Prostate gland (tissue), 2 donors: ENCODE measurements at regions not wholly inside any gene's neighbourhood (a gene's known extent, or its start where the extent isn't known, plus 50 kb on each side); places are given as distances from the start of the nearest gene placed in this dataset.
"Not testable (repeated sequence)": the region's sequence is repeated elsewhere in the genome, so short reads cannot be mapped to it uniquely, and the experiment has no call there.

ENCODE experiments used
- DNase-seq: peaks from one replicate; pipeline ENCODE4 v3.0.0-alpha.2; 2019; ENCODE audit warnings: low spot score
- H3K27ac ChIP-seq, 2 donors: fragments of 200-600 bp; sonication (generic); 2 replicates each; pipeline ENCODE4 v1.5.1; 2017 to 2019
- H3K27me3 ChIP-seq: fragments of 200-600 bp; sonication (generic); replicated peaks from 2 replicates; pipeline ENCODE4 v1.5.1; 2019; ENCODE audit not compliant: insufficient read depth
- H3K36me3 ChIP-seq, 2 donors: fragments of 200-600 bp; sonication (generic); 1 replicate in 1 of 2; 2 replicates in 1 of 2; pipeline versions ENCODE4 v1.5.1 to v1.8.1; 2017 to 2019
- H3K4me1 ChIP-seq: fragments of 200-600 bp; sonication (generic); replicated peaks from 2 replicates; pipeline ENCODE4 v1.5.1; 2019
- H3K4me3 ChIP-seq, 2 donors: fragments of 200-600 bp; sonication (generic); 2 replicates each; pipeline ENCODE4 v1.5.1; 2017 to 2019
- H3K9me3 ChIP-seq: fragments of 200-600 bp; sonication (generic); 2 replicates; pipeline ENCODE4 v1.5.1; 2017
- POLR2A ChIP-seq: fragments of 450-650 bp; IDR thresholded peaks from one replicate; pipeline ENCODE4 v1.6.1; 2016; ENCODE audit warnings: antibody characterized with exemption, mild to moderate bottlenecking
- POLR2AphosphoS5 ChIP-seq: sonication (generic); formaldehyde crosslinking; IDR thresholded peaks from one replicate; pipeline ENCODE4 v1.6.1; 2017; ENCODE audit warnings: antibody characterized with exemption
- WGBS: methylation state at CpG from one replicate; pipeline ENCODE4 v1.1.5; 2018; 5-methylcytosine and 5-hydroxymethylcytosine counted together
- intact Hi-C: fragments of 100-400 bp; cut with DNase I; formaldehyde crosslinking; loops from one replicate; pipeline ENCODE4 v1.14.2; 2022
- TF ChIP-seq, protein P1 (sequence below), 4 experiments: fragments of 200-600 bp in 2 of 4; fragments of 450-650 bp in 2 of 4; sonication (generic) in 2 of 4; IDR thresholded peaks; 1 replicate in 3 of 4; 2 replicates in 1 of 4; pipeline ENCODE4 v1.5.1; 2016 to 2019; ENCODE audit warnings: antibody characterized with exemption in 4 of 4, mild to moderate bottlenecking in 2 of 4, moderate library complexity in 2 of 4

DNA sequence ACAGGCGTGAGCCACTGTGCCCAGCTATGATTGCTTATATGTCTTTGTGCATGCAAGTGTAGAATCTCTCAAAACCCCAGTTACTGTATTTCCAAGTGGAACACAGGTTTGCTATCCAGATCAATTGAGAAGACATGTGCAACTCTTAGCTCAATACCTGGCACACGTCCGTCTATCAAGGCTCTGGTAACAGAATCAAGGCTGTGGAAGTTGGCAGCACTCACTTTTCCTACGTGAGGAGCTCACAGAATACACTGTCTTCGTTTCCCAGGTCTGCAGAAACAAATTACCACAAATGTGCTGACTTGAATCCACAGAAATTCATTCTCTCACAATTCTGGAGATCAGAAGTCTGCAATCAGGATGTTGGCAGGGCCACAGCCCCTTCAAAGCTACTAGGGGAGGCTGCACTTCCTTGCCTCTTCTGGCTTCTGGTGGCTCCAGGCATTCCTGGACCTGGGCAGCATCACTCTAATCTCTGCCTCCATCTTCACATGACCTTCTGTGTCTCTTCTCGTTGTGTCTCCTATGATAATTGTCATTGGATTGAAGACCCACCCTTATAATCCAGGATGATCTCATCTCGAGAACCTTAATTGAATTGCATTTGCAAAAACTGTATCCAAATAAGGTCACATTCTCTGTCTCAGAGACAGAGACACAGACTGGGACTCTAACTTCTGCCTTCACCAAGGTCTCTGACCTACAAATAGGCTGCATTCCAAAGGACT lies 84.8 kb upstream of the C7orf33 start:
- no peaks in the 10 kb centered on the region for H3K36me3 ChIP-seq
- H3K27ac ChIP-seq, result no peak overlapping the region
- TF ChIP-seq POLR2A (no peak), POLR2AphosphoS5 (no peak)
- TF ChIP-seq, protein P1, sequence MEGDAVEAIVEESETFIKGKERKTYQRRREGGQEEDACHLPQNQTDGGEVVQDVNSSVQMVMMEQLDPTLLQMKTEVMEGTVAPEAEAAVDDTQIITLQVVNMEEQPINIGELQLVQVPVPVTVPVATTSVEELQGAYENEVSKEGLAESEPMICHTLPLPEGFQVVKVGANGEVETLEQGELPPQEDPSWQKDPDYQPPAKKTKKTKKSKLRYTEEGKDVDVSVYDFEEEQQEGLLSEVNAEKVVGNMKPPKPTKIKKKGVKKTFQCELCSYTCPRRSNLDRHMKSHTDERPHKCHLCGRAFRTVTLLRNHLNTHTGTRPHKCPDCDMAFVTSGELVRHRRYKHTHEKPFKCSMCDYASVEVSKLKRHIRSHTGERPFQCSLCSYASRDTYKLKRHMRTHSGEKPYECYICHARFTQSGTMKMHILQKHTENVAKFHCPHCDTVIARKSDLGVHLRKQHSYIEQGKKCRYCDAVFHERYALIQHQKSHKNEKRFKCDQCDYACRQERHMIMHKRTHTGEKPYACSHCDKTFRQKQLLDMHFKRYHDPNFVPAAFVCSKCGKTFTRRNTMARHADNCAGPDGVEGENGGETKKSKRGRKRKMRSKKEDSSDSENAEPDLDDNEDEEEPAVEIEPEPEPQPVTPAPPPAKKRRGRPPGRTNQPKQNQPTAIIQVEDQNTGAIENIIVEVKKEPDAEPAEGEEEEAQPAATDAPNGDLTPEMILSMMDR (IDR thresholded peaks at IDR 0.05), result no peak
- no peaks in the 10 kb centered on the region for H3K4me1 ChIP-seq
- DNase-seq, result no peak
- no peaks in the 10 kb centered on the region for H3K27me3 ChIP-seq
- intact Hi-C loops, result no loop called here
- H3K4me3 ChIP-seq, result no peak overlapping the region
- WGBS, result 72% methylated on average over 7 of the region's 7 CpGs
- no peaks in the 10 kb centered on the region for H3K9me3 ChIP-seq

DNA sequence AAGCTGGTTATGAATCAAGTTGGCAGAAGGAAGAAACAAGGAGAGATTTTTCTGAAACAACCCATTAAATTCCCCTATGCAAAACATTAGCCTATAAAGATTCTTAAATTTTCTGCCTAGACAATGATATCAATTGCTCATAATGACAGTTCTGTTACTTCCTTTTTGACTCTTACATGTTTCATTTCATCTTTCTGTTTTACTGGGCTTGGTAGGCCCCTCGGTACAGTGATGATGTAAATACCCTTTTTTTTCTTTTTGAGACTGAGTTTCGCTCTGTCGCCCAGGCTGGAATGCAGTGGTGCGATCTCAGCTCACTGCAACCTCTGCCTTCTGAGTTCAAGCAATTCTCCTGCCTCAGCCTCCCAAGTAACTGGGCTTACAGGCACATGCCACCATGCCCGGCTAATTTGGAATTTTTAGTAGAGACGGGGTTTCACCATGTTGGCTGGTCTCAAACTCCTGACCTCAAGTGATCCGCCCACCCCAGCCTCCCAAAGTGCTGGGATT lies 83.4 kb upstream of the C7orf33 start:
- H3K27ac ChIP-seq, H3K9me3 ChIP-seq, DNase-seq, intact Hi-C loops, H3K36me3 ChIP-seq, H3K4me3 ChIP-seq, H3K4me1 ChIP-seq, H3K27me3 ChIP-seq: not testable (repeated sequence)
- 86% methylated on average over 7 of the region's 7 CpGs for WGBS

DNA sequence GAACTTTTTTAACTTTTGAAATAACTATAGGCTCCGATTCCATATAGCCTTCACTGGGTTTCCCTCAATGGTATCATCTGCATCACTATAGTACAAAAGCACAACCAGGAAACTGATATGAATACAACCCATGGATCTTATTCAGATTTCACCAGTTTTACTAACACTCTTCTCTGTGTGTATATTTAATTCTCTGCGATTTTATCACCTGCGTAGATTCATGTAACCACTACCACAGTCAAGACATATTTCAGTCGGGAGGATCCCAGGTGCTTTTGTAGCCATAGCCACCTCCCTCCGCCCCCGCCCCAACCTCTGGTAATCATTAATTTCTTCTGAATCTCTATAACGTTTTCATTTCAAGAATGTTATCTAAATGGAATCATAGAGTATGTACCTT lies 82.8 kb upstream of the C7orf33 start:
- no peak overlapping the region for H3K27ac ChIP-seq
- DNase-seq, result no peak
- H3K36me3 ChIP-seq, result no peaks in the 10 kb centered on the region
- TF ChIP-seq POLR2A (no peak), POLR2AphosphoS5 (no peak)
- TF ChIP-seq, protein P1 (IDR thresholded peaks at IDR 0.05), result no peak
- no peak overlapping the region for H3K4me3 ChIP-seq
- no peaks in the 10 kb centered on the region for H3K27me3 ChIP-seq
- 67% methylated on average over 7 of the region's 7 CpGs for WGBS
- no peaks in the 10 kb centered on the region for H3K9me3 ChIP-seq
- no peaks in the 10 kb centered on the region for H3K4me1 ChIP-seq
- intact Hi-C loops, result no loop called here

DNA sequence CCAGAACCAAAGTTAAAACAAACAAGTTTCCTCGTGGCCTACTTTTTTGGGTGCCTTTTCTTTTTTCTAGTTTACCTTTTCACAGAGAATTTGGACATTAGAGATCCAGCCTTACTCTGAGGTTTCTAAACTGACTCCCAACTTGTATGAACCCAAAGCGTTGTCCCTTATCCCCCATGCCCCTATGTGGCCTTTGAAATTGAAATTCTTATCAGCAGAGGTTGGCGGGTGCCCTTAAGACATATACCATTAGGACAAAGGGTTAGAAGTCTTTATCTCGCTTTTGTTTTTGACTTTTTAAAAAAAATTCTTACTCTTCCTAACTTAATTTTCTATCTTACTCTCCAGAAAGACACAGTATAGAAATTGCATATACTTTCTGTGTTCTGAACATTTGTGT lies 76.3 kb upstream of the C7orf33 start:
- WGBS, result 80% methylated on average over 4 of the region's 4 CpGs
- Histone ChIP-seq H3K36me3 (no peaks in the 10 kb centered on the region), H3K9me3 (no peaks in the 10 kb centered on the region), H3K4me3 (no peak overlapping the region), H3K4me1 (no peaks in the 10 kb centered on the region), H3K27me3 (no peaks in the 10 kb centered on the region), H3K27ac (no peak overlapping the region)
- intact Hi-C loops, result no loop called here
- TF ChIP-seq, protein P1 (IDR thresholded peaks at IDR 0.05), result no peak
- TF ChIP-seq POLR2AphosphoS5 (no peak), POLR2A (no peak)
- no peak for DNase-seq

DNA sequence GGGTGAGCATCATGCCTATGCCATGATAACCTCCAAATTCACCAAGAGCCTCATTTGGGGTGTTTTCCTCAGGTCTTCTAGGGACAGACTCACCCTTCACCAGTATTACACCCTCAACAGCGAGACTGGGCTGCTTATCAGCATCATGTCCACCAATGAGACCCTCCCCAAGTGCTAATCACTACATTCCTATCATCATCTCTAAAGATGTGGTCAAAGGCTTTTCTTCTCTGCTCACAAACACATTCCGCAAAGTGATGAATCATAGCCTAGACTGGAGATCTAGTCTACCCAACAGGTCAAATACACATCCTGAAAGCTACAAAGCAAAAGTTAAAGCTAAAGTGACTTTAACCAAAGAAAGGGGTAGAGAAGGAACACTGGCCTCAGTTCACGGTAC lies 75.3 kb upstream of the C7orf33 start:
- Histone ChIP-seq H3K36me3 (no peaks in the 10 kb centered on the region), H3K27me3 (no peaks in the 10 kb centered on the region), H3K4me3 (no peak overlapping the region), H3K27ac (no peak overlapping the region), H3K9me3 (no peaks in the 10 kb centered on the region), H3K4me1 (no peaks in the 10 kb centered on the region)
- WGBS, result 95% methylated on average over 3 of the region's 3 CpGs
- TF ChIP-seq, protein P1 (IDR thresholded peaks at IDR 0.05), result no peak
- TF ChIP-seq POLR2AphosphoS5, result no peak
- no peak for TF ChIP-seq POLR2A
- no peak for DNase-seq
- intact Hi-C loops, result no loop called here
